Body of pancreas (tissue), 4 donors: ENCODE measurements at regions not wholly inside any gene's neighbourhood (a gene's known extent, or its start where the extent isn't known, plus 50 kb on each side); places are given as distances from the start of the nearest gene placed in this dataset.

Experiments used
- ATAC-seq: fragments of 150-250 bp; one replicate; pipeline ENCODE4 v1.9.1; 2016
- DNase-seq, 4 donors: peaks; one replicate each; pipeline ENCODE4 v3.0.0-alpha.2; 2019
- H3K27ac ChIP-seq, 4 donors: fragments of 200-600 bp; sonication (generic); 1 replicate in 3 of 4; 2 replicates in 1 of 4; pipeline versions ENCODE4 v1.5.1 to v1.6.1; 2016 to 2019; ENCODE audit warnings: mild to moderate bottlenecking in 1 of 4, mixed read lengths in 1 of 4, moderate library complexity in 1 of 4
- H3K27me3 ChIP-seq, 2 donors: fragments of 200-600 bp; sonication (generic); one replicate each; pipeline ENCODE4 v1.6.0; 2016; ENCODE audit warnings: mild to moderate bottlenecking in 1 of 2
- H3K36me3 ChIP-seq, 2 donors: fragments of 200-600 bp; sonication (generic); replicated peaks in 1 of 2; 2 replicates each; pipeline ENCODE4 v1.5.1; 2016; ENCODE audit warnings: low read depth in 2 of 2; ENCODE audit not compliant: insufficient read depth in 1 of 2
- H3K4me1 ChIP-seq: fragments of 200-600 bp; sonication (generic); one replicate; pipeline ENCODE4 v1.6.0; 2016
- H3K4me3 ChIP-seq, 2 donors: fragments of 200-600 bp; sonication (generic); 1 replicate in 1 of 2; 2 replicates in 1 of 2; pipeline ENCODE4 v1.5.1; 2016 to 2019
- H3K9me3 ChIP-seq, 3 donors: fragments of 200-600 bp; sonication (generic); 1 replicate in 2 of 3; 2 replicates in 1 of 3; pipeline ENCODE4 v1.5.1; 2016
- CTCF ChIP-seq, 7 experiments: fragments of 450-650 bp in 4 of 7; fragments of 200-600 bp in 3 of 7; sonication (generic) in 3 of 7; IDR thresholded peaks; one replicate each; pipeline ENCODE4 v1.5.1; 2016 to 2019; ENCODE audit warnings: antibody characterized with exemption in 7 of 7
- POLR2A ChIP-seq, 3 donors: fragments of 450-650 bp; IDR thresholded peaks; one replicate each; pipeline ENCODE4 v1.6.1; 2016; ENCODE audit warnings: antibody characterized with exemption in 3 of 3, mild to moderate bottlenecking in 2 of 3
- WGBS, 2 donors: methylation state at CpG; one replicate each; pipeline ENCODE4 v1.1.5; 2017; 5-methylcytosine and 5-hydroxymethylcytosine counted together
- intact Hi-C: fragments of 100-400 bp; cut with DNase I; formaldehyde crosslinking; loops from one replicate; pipeline ENCODE4 v1.15.1; 2023

GRCh38 chr16:86302421-86303109, 207.8 kb upstream of the FOXF1 start:
- intact Hi-C loops = no loop called here
- 82 to 88% methylated on average over 11 of the region's 11 CpGs for WGBS, 2 donors
- Histone ChIP-seq H3K4me1 (peaks cover 11% of the 10 kb centered on the region), H3K27me3 (no peaks in the 10 kb centered on the region), H3K27ac (no peak overlapping the region), H3K36me3 (no peaks in the 10 kb centered on the region), H3K9me3 (no peaks in the 10 kb centered on the region), H3K4me3 (no peak overlapping the region)
- no peak for TF ChIP-seq CTCF (IDR thresholded peaks at IDR 0.05)
- no peak for TF ChIP-seq POLR2A (IDR thresholded peaks at IDR 0.05)
- DNase-seq (no peak), ATAC-seq (no peak)

- WGBS, 2 donors = 62 to 74% methylated on average over 25 to 32 of the region's 41 CpGs
- Histone ChIP-seq H3K36me3 (no peaks in the 10 kb centered on the region), H3K4me3 (no peak overlapping the region), H3K27me3 (no peaks in the 10 kb centered on the region), H3K9me3 (no peaks in the 10 kb centered on the region), H3K4me1 (no peaks in the 10 kb centered on the region), H3K27ac (peak overlapping the region in 3 of 4 donors; percentile 30 to 54 (median 39))
- DNase-seq (peak in 1 of 4 donors; percentile 27), ATAC-seq (no peak)
- intact Hi-C loops = no loop called here
- TF ChIP-seq CTCF (IDR thresholded peaks at IDR 0.05) (no peak), POLR2A (IDR thresholded peaks at IDR 0.05) (no peak)
These were observed 206.3 kb upstream of the FOXF1 start for GRCh38 chr16:86303787-86304678.

- WGBS, 2 donors = 60 to 66% methylated on average over 2 of the region's 2 CpGs
- Histone ChIP-seq H3K36me3 (no peaks in the 10 kb centered on the region), H3K27me3 (no peaks in the 10 kb centered on the region), H3K4me3 (no peak overlapping the region), H3K27ac (no peak overlapping the region), H3K9me3 (no peaks in the 10 kb centered on the region), H3K4me1 (no peaks in the 10 kb centered on the region)
- intact Hi-C loops = no loop called here
- ATAC-seq (no peak), DNase-seq (no peak)
- TF ChIP-seq CTCF (IDR thresholded peaks at IDR 0.05) = no peak
- no peak for TF ChIP-seq POLR2A (IDR thresholded peaks at IDR 0.05)
These were observed 205.5 kb upstream of the FOXF1 start for GRCh38 chr16:86304868-86305267.

- no peak for DNase-seq
- no peak overlapping the region for H3K27ac ChIP-seq
- no peaks in the 10 kb centered on the region for H3K4me1 ChIP-seq
- H3K27me3 ChIP-seq = no peaks in the 10 kb centered on the region
- TF ChIP-seq POLR2A (IDR thresholded peaks at IDR 0.05) (no peak), CTCF (IDR thresholded peaks at IDR 0.05) (no peak)
- no peak overlapping the region for H3K4me3 ChIP-seq
- no peaks in the 10 kb centered on the region for H3K9me3 ChIP-seq
- H3K36me3 ChIP-seq = no peaks in the 10 kb centered on the region
- no peak for ATAC-seq
- 81 to 84% methylated on average over 5 of the region's 5 CpGs for WGBS, 2 donors
- intact Hi-C loops = no loop called here
These were observed 204.9 kb upstream of the FOXF1 start for GRCh38 chr16:86305440-86305839.
